Right cardiac atrium (tissue), 5 donors: ENCODE measurements at regions not wholly inside any gene's neighbourhood (a gene's known extent, or its start where the extent isn't known, plus 50 kb on each side); places are given as distances from the start of the nearest gene placed in this dataset.

Source experiments
- ATAC-seq, 2 donors: fragments of 200-7000 bp; cut with Tn5 transposase; one replicate each; pipeline versions ENCODE4 v1.8.0 to v1.9.1; 2020; ENCODE audit warnings: moderate library complexity in 2 of 2, mild to moderate bottlenecking in 1 of 2
- DNase-seq, 3 donors: peaks; one replicate each; pipeline ENCODE4 v3.0.0-alpha.2; 2020
- H3K27ac ChIP-seq: one replicate; pipeline ENCODE4 v1.5.1; 2013; ENCODE audit warnings: mild to moderate bottlenecking, low read length, control low read depth, moderate library complexity
- H3K27me3 ChIP-seq: one replicate; pipeline ENCODE4 v1.6.1; 2013; ENCODE audit not compliant: control insufficient read depth, insufficient read depth
- H3K4me1 ChIP-seq: one replicate; pipeline ENCODE4 v1.6.1; 2013; ENCODE audit warnings: low read length; ENCODE audit not compliant: control insufficient read depth, insufficient read depth
- H3K4me3 ChIP-seq: one replicate; pipeline ENCODE4 v1.5.1; 2013; ENCODE audit warnings: low read length, control low read depth
- H3K9me3 ChIP-seq: one replicate; pipeline ENCODE4 v1.6.1; 2013; ENCODE audit warnings: low read length; ENCODE audit not compliant: control insufficient read depth
- WGBS: extraction: QIAGEN DNeasy Blood & Tissue Kit; methylation state at CpG from one replicate; pipeline ENCODE4 v1.1.7; 2013; 5-methylcytosine and 5-hydroxymethylcytosine counted together
- intact Hi-C, 4 donors: fragments of 100-400 bp; cut with DNase I; formaldehyde crosslinking; loops; one replicate each; pipeline versions ENCODE4 v1.11.0 to v1.14.0; 2022 to 2023
- donor health status: healthy with polysubstance abuse.
- donor health status: DM: no; HTN: yes; CAD: no.
- donor health status: DM: no; HTN: no; CAD: no.
- donor health status: DM: no; HTN: yes; CAD: no; lungs with severe emphysema.
- donor health status: DM: yes; HTN: yes; CAD: no.

DNA sequence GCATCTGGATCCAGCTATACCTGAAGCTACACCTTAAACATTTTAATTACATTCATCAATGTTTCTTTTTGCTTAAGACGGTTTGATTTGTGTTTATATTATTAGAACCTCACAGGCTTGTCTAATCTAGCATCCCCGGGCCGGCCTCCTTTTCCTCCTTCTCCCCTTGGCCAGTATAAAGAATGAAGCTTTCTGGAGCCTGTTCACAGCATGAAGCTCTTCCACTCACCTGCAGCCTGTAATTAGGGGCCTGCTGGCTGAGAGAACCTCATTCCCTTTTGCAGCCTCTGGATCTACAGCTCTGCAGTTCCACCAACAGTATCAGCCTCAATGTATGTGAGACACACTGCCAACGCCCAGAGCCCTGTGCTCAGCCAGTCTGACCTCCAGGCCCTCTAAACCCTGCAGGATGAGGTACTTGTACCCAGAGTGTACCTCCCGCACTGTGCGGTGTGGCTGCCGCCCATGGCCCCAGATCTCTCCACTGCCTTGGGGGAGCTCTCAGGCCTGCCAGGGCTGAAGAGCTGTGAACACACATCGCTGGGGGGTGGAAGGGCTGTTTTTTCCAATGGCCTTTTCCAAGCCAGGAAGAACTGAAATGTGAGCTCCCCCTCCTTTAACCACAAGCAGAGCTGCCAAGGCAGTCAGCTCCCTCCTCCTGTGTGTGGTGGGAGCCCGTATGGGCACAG lies 114.7 kb upstream of the ALDH1A3 start:
- ATAC-seq (no peak), DNase-seq (no peak)
- Histone ChIP-seq H3K27me3 (no peaks in the 10 kb centered on the region), H3K27ac (no peak overlapping the region), H3K9me3 (no peaks in the 10 kb centered on the region), H3K4me3 (no peak overlapping the region), H3K4me1 (peaks cover under 1% of the 10 kb centered on the region)
- intact Hi-C loops: no loop called here
- WGBS: 79% methylated on average over 9 of the region's 9 CpGs

DNA sequence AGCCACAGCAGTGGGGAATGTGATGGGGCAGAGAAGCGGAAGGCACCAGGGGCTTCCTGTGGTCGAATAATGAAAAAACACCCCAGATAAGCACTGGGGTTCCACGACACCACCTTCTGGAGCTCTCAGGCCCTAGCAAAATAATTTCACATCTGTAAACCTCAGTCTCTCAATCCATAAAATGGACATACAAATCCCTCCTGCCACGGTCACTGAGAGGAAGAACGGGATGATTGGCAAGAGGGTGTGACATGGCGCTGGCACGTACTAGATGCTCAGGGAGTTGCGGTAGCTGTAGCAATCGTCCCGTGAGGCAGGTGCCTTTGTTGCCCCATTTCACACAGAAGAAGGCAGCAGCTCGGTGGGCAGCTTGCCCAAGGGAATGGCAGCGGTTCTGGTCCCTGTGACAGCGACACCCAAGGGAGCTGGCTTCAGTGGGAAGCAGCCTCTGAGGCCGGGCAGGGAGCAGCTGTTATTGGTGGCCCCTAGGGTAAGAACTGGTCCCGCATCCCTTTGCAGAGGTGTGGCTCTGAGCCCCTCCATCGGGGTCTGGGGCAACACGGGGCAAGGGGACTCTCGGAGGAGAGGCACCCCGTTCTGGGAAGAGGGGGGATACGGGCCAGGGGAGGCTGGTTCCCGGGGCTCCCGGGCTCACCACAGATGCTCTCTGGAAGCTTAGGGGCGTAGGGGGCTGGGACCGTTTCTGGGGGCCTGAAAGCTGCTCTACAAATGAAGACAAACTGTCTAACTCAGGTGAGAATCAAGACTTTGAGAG lies 114.0 kb upstream of the ALDH1A3 start:
- WGBS: 81% methylated on average over 24 of the region's 24 CpGs
- DNase-seq (no peak), ATAC-seq (no peak)
- H3K27ac ChIP-seq: no peak overlapping the region
- no peaks in the 10 kb centered on the region for H3K9me3 ChIP-seq
- no peaks in the 10 kb centered on the region for H3K27me3 ChIP-seq
- no peaks in the 10 kb centered on the region for H3K4me1 ChIP-seq
- intact Hi-C loops: no loop called here
- H3K4me3 ChIP-seq: no peak overlapping the region

DNA sequence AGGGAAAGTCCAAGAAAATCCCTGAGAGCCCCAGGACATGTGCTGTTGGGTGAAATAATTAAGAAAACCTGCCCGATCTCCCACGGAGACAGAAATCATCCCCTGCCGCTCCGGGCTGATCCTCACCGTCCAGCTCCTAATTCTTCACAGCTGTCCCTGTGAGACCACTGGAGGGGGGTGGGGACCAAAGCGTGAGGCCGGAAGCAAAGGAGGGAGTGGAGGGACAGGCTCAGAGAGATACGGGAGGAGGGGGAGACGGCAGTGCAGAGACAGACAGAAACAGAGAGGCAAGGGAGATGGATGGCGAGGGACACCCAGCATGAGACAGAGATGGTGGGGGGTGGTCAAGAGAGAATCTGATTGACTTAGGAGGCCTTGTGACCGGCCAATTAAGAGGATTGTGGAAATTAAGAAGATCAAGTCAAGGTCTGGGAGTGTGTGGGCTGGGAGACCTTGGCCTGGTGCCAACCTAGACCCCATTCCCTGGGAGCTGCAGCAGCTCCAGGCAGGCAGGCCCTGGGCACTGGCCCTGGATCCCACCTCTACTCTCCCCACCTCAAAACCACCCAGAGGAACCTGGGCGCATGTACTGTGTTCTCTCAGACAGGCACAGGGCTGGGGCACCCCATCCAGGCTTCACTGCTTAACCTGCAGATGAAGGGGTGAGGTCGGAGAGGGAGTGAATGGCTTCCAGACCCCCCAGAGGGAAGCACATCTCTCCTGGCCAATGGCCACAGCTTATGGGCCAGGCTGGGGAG lies 113.2 kb upstream of the ALDH1A3 start:
- intact Hi-C loops: no loop called here
- H3K4me1 ChIP-seq: no peaks in the 10 kb centered on the region
- DNase-seq (no peak), ATAC-seq (no peak)
- H3K27ac ChIP-seq: no peak overlapping the region
- WGBS: 49% methylated on average over 13 of the region's 13 CpGs
- no peaks in the 10 kb centered on the region for H3K9me3 ChIP-seq
- no peak overlapping the region for H3K4me3 ChIP-seq
- no peaks in the 10 kb centered on the region for H3K27me3 ChIP-seq

DNA sequence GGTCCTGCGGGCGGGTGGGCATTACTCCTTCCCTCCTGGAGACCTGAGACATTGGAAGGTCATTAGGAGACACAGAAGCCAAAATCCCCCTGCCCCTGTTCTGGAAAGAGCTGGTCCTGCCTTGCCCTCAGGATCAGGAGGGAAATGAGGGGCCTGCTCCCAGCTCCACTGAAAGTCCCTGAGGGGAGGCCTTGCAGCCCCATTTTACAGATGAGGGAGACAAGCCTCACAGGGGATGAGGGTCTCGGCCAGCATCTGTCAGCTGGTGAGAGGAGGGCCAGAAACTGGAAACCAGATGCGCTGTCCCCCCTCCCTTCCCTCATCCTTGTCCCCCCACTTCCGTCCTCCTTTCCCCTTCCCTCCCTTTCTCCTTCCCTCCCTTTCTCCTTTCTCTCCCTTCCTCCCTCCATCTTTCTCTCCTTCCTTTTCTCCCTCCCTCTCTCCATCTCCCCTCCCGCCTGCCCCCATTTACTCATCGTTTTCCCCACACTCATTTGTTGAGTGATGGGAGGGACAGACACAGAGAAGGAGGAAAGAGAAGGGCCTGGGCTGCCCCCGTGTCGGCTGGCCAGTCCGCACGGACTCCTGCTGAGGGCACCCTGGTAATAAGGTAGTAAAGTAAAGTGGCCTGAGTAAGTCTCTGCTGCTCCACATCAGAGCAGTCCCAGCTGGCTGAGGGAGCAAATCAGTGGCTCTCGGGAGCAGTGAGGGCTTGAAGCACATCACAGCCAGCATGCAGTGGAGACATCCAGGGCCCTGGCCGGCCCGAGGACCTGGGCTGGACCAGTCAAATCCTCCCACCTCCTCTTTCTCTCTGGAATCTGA lies 112.4 kb upstream of the ALDH1A3 start:
- no peak overlapping the region for H3K4me3 ChIP-seq
- no peak overlapping the region for H3K27ac ChIP-seq
- H3K27me3 ChIP-seq: no peaks in the 10 kb centered on the region
- H3K9me3 ChIP-seq: no peaks in the 10 kb centered on the region
- ATAC-seq (no peak), DNase-seq (no peak)
- intact Hi-C loops: no loop called here
- WGBS: 90% methylated on average over 14 of the region's 14 CpGs
- no peaks in the 10 kb centered on the region for H3K4me1 ChIP-seq

- H3K27ac ChIP-seq: no peak overlapping the region
- no peak for DNase-seq
- H3K27me3 ChIP-seq: no peaks in the 10 kb centered on the region
- H3K4me1 ChIP-seq: no peaks in the 10 kb centered on the region
- ATAC-seq: no peak
- no peaks in the 10 kb centered on the region for H3K9me3 ChIP-seq
- 92% methylated on average over 9 of the region's 9 CpGs for WGBS
- intact Hi-C loops: no loop called here
- H3K4me3 ChIP-seq: no peak overlapping the region
These were observed 111.1 kb upstream of the ALDH1A3 start for GRCh38 chr15:100768501-100768931.

- Histone ChIP-seq H3K4me1 (no peaks in the 10 kb centered on the region), H3K4me3 (no peak overlapping the region), H3K9me3 (no peaks in the 10 kb centered on the region), H3K27me3 (no peaks in the 10 kb centered on the region), H3K27ac (no peak overlapping the region)
- intact Hi-C loops: no loop called here
- DNase-seq (no peak), ATAC-seq (no peak)
- WGBS: 94% methylated on average over 15 of the region's 15 CpGs
These were observed 110.3 kb upstream of the ALDH1A3 start for GRCh38 chr15:100769043-100769974.

GRCh38 chr15:100769975-100770340 lies 109.7 kb upstream of the ALDH1A3 start:
- intact Hi-C loops: no loop called here
- 88% methylated on average over 4 of the region's 4 CpGs for WGBS
- no peaks in the 10 kb centered on the region for H3K4me1 ChIP-seq
- DNase-seq (no peak), ATAC-seq (no peak)
- H3K4me3 ChIP-seq: no peak overlapping the region
- H3K27me3 ChIP-seq: no peaks in the 10 kb centered on the region
- H3K27ac ChIP-seq: no peak overlapping the region
- no peaks in the 10 kb centered on the region for H3K9me3 ChIP-seq

- no peaks in the 10 kb centered on the region for H3K4me1 ChIP-seq
- 72% methylated on average over 12 of the region's 12 CpGs for WGBS
- DNase-seq: no peak
These were observed 108.7 kb upstream of the ALDH1A3 start for GRCh38 chr15:100770661-100771584.

GRCh38 chr15:100771746-100772145 lies 107.9 kb upstream of the ALDH1A3 start:
- Histone ChIP-seq H3K4me1 (no peaks in the 10 kb centered on the region), H3K27ac (no peak overlapping the region), H3K9me3 (no peaks in the 10 kb centered on the region), H3K4me3 (no peak overlapping the region), H3K27me3 (no peaks in the 10 kb centered on the region)
- DNase-seq: no peak
- 69% methylated on average over 4 of the region's 4 CpGs for WGBS
- intact Hi-C loops: no loop called here
- peak in 1 of 2 donors; percentile 31 for ATAC-seq

More at GRCh38 chr15:100770661-100771584, 108.7 kb upstream of the ALDH1A3 start:
- H3K27ac ChIP-seq: no peak overlapping the region
- intact Hi-C loops: no loop called here
- ATAC-seq: no peak
- H3K9me3 ChIP-seq: no peaks in the 10 kb centered on the region
- no peak overlapping the region for H3K4me3 ChIP-seq
- no peaks in the 10 kb centered on the region for H3K27me3 ChIP-seq
